IMR-90 (cell line): ENCODE measurements at regions not wholly inside any gene's neighbourhood (a gene's known extent, or its start where the extent isn't known, plus 50 kb on each side); places are given as distances from the start of the nearest gene placed in this dataset.

Experiments
- ATAC-seq: fragments of 200-7000 bp; cut with Tn5 transposase; 2 replicates; pipeline ENCODE4 v1.9.1; 2020; ENCODE audit warnings: low read depth, mild to moderate bottlenecking, moderate library complexity
- BruUV-seq: library from RNA; stranded (reverse); fragments of 400-500 nt; replicated peaks from 2 replicates; lab custom pipeline; 2021; lab: Mats Ljungman, UMichigan
- CTCF ChIA-PET: fragments of 300-600 bp; formaldehyde crosslinking; extraction: SDS; loops from one replicate; lab custom pipeline; 2021; ENCODE audit warnings: antibody characterized with exemption; lab: Yijun Ruan, JAX
- POLR2A ChIA-PET: fragments of 300-600 bp; sonication (Branson Sonifier 250); formaldehyde crosslinking; loops from one replicate; lab custom pipeline; 2022; ENCODE audit warnings: antibody characterized with exemption; ENCODE audit not compliant: unreplicated experiment; lab: Charles Lee
- DNase-seq: peaks from one replicate; pipeline ENCODE4 v3.0.0; 2013
- H2AFZ ChIP-seq: replicated peaks from 2 replicates; pipeline ENCODE3; 2013; ENCODE audit warnings: low read length, mild to moderate bottlenecking; ENCODE audit not compliant: poor library complexity
- H2AK5ac ChIP-seq: 2 replicates; pipeline ENCODE4 v1.6.1; 2013; ENCODE audit warnings: low read depth, low read length, inconsistent platforms
- H2AK9ac ChIP-seq: replicated peaks from 2 replicates; pipeline ENCODE3; 2013; ENCODE audit warnings: mild to moderate bottlenecking, low read depth, low read length, moderate library complexity; ENCODE audit not compliant: poor library complexity
- H2BK120ac ChIP-seq: 2 replicates; pipeline ENCODE4 v1.6.1; 2013; ENCODE audit warnings: low read depth, low read length, inconsistent platforms
- H2BK15ac ChIP-seq: 3 replicates; pipeline ENCODE4 v1.6.1; 2013; ENCODE audit warnings: low read depth, low read length, inconsistent platforms
- H2BK20ac ChIP-seq: 2 replicates; pipeline ENCODE4 v1.6.1; 2013; ENCODE audit warnings: low read depth, mild to moderate bottlenecking, inconsistent platforms, low read length, moderate library complexity
- H2BK5ac ChIP-seq: 2 replicates; pipeline ENCODE4 v1.6.1; 2013; ENCODE audit warnings: mild to moderate bottlenecking, low read depth, low read length, inconsistent platforms; ENCODE audit not compliant: poor library complexity, severe bottlenecking
- H3K14ac ChIP-seq: replicated peaks from 2 replicates; pipeline ENCODE4 v1.6.1; 2013; ENCODE audit warnings: low read depth, low read length, inconsistent platforms
- H3K18ac ChIP-seq: 2 replicates; pipeline ENCODE4 v1.6.1; 2013; ENCODE audit warnings: low read depth, low read length, control low read depth
- H3K23ac ChIP-seq: 2 replicates; pipeline ENCODE4 v1.6.1; 2013; ENCODE audit warnings: low read depth, low read length, inconsistent platforms
- H3K27ac ChIP-seq: 2 replicates; pipeline ENCODE4 v1.5.1; 2013; ENCODE audit warnings: mild to moderate bottlenecking, control low read depth, low read length; ENCODE audit not compliant: insufficient read depth
- H3K27me3 ChIP-seq: 2 replicates; pipeline ENCODE4 v1.6.1; 2013; ENCODE audit warnings: low read length; ENCODE audit not compliant: control insufficient read depth, insufficient read depth
- H3K36me3 ChIP-seq: 2 replicates; pipeline ENCODE4 v1.6.1; 2013; ENCODE audit warnings: low read length, mixed read lengths; ENCODE audit not compliant: control insufficient read depth, insufficient read depth
- H3K4ac ChIP-seq: 2 replicates; pipeline ENCODE4 v1.6.1; 2013; ENCODE audit warnings: low read depth, low read length, inconsistent platforms
- H3K4me1 ChIP-seq: 2 replicates; pipeline ENCODE4 v1.6.1; 2013; ENCODE audit warnings: low read length, mixed read lengths; ENCODE audit not compliant: control insufficient read depth, insufficient read depth
- H3K4me2 ChIP-seq: 2 replicates; pipeline ENCODE4 v1.6.1; 2013; ENCODE audit warnings: low read depth, mild to moderate bottlenecking, control low read depth, low read length, moderate library complexity
- H3K4me3 ChIP-seq: 2 replicates; pipeline ENCODE4 v1.5.1; 2013; ENCODE audit warnings: low read depth, mild to moderate bottlenecking, control low read depth, low read length, moderate library complexity; ENCODE audit not compliant: insufficient read depth
- H3K56ac ChIP-seq: 2 replicates; pipeline ENCODE4 v1.6.1; 2013; ENCODE audit warnings: low read length, inconsistent platforms; ENCODE audit not compliant: insufficient read depth; ENCODE audit errors: extremely low read depth
- H3K79me1 ChIP-seq, 2 experiments: 2 replicates each; pipeline ENCODE4 v1.6.1; 2013; ENCODE audit warnings: low read length in 2 of 2, inconsistent platforms in 1 of 2, low read depth in 1 of 2
- H3K9ac ChIP-seq: 2 replicates; pipeline ENCODE4 v1.6.1; 2013; ENCODE audit warnings: low read depth, low read length, control low read depth
- H3K9me1 ChIP-seq: 2 replicates; pipeline ENCODE4 v1.6.1; 2013; ENCODE audit warnings: low read length, inconsistent platforms; ENCODE audit not compliant: insufficient read depth
- H3K9me3 ChIP-seq: 2 replicates; pipeline ENCODE4 v1.6.1; 2013; ENCODE audit warnings: low read length; ENCODE audit not compliant: control insufficient read depth, insufficient read depth
- H4K20me1 ChIP-seq: 2 replicates; pipeline ENCODE4 v1.6.1; 2013; ENCODE audit warnings: low read length, inconsistent platforms; ENCODE audit not compliant: insufficient read depth
- H4K5ac ChIP-seq: 2 replicates; pipeline ENCODE4 v1.6.1; 2013; ENCODE audit warnings: mild to moderate bottlenecking, low read depth, low read length, control low read depth
- H4K8ac ChIP-seq, 2 experiments: 2 replicates each; pipeline ENCODE4 v1.6.1; 2013; ENCODE audit warnings: low read depth in 2 of 2, low read length in 2 of 2, control low read depth in 1 of 2, inconsistent platforms in 1 of 2
- H4K91ac ChIP-seq: 2 replicates; pipeline ENCODE4 v1.6.1; 2013; ENCODE audit warnings: low read depth, low read length, inconsistent platforms; ENCODE audit not compliant: insufficient read depth
- CHD1 ChIP-seq: IDR thresholded peaks from 2 replicates; pipeline ENCODE4 v1.6.1; 2012; ENCODE audit warnings: low read depth, low read length, improper control_type of control experiment
- FOS ChIP-seq: fragments of 150-350 bp; IDR thresholded peaks from 2 replicates; pipeline ENCODE4 v1.6.1; 2016; ENCODE audit warnings: low read depth, low read length
- POLR2A ChIP-seq: IDR thresholded peaks from 2 replicates; pipeline ENCODE4 v1.6.1; 2012; ENCODE audit warnings: mild to moderate bottlenecking, low read depth, low read length
- SMC3 ChIP-seq: fragments of 150-350 bp; IDR thresholded peaks from 2 replicates; pipeline ENCODE4 v1.6.1; 2016; ENCODE audit warnings: low read depth, mild to moderate bottlenecking, antibody characterized with exemption, low read length, moderate library complexity
- WGBS, 2 experiments: methylation state at CpG; one replicate each; pipeline versions ENCODE4 v1.1.5 to v1.1.7; 2013; ENCODE audit warnings: missing lambda C conversion rate in 2 of 2; ENCODE audit not compliant: insufficient read length in 1 of 2; ENCODE audit errors: extremely low coverage in 2 of 2; 5-methylcytosine and 5-hydroxymethylcytosine counted together
- dilution Hi-C: fragments of 300-500 bp; cut with HindIII; formaldehyde crosslinking; loops from one replicate; pipeline ENCODE4 v1.14.3; 2018; ENCODE audit warnings: low sequenced_read_pairs; ENCODE audit not compliant: unreplicated experiment
- in situ Hi-C: fragments of 300-500 bp; cut with MboI; formaldehyde crosslinking; loops from 3 replicates; pipeline ENCODE4 v1.14.3; 2019; ENCODE audit warnings: low sequenced_read_pairs, inconsistent platforms, mixed read lengths
- intact Hi-C: fragments of 100-400 bp; cut with micrococcal nuclease; formaldehyde crosslinking; loops from 2 replicates; pipeline ENCODE4 v1.10.0; 2022
- TF ChIP-seq, protein P1 (sequence below): fragments of 150-350 bp; IDR thresholded peaks from 2 replicates; pipeline ENCODE4 v1.6.1; 2017; ENCODE audit warnings: mild to moderate bottlenecking, antibody characterized with exemption, low read length, low read depth
- TF ChIP-seq, protein P2 (sequence below): fragments of 150-350 bp; IDR thresholded peaks from 2 replicates; pipeline ENCODE4 v1.6.1; 2016; ENCODE audit warnings: low read depth, mild to moderate bottlenecking, low read length, moderate library complexity, borderline replicate concordance

DNA sequence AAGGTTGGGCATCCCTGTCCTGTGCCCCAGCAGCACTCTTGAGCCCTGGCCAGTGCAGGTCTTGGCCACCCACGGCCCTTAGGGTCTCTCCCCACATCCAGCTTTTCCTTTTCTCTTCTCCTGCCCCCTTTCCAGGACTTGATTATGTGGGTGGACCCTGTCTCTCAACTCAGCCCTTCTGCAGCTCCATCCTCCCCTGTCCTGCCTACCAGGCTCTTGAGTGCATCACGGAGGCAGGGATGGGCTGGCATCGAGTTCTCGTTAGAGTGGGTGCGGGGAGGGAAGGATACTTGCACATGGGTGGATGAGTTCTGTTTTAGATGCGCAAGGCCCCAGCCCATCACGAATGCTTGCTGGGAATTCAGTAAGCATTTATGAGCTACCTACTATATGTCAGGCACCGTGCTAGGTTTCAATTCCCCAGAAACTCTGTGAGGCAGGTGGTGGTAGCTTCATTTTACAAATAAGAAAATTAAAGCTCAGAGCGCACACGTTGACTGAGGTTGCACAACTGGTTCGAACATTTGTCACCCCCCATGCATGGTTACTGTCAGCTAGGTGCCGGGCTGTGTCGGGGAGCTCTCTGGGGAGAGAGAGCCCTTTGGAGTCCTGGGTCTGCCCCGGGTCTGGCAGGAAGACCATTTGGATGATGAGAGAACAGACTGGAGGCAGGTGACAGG lies 144.6 kb upstream of the PITX1 start:
- Histone ChIP-seq H2BK120ac (no peak overlapping the region), H2BK20ac (no peak overlapping the region), H2AFZ (no peak overlapping the region), H3K4ac (no peak overlapping the region), H3K27ac (no peak overlapping the region), H2AK5ac (no peak overlapping the region), H4K5ac (no peak overlapping the region), H4K8ac (no peak overlapping the region), H2BK15ac (no peak overlapping the region), H2BK5ac (no peak overlapping the region), H3K36me3 (no peaks in the 10 kb centered on the region), H3K18ac (no peak overlapping the region), H3K14ac (no peak overlapping the region), H3K9me1 (no peaks in the 10 kb centered on the region), H3K23ac (no peak overlapping the region), H4K91ac (no peak overlapping the region), H3K27me3 (peaks cover 5% of the 10 kb centered on the region; the same call in 1 of the 2 replicates), H3K56ac (no peak overlapping the region), H3K79me1 (no peaks in the 10 kb centered on the region), H3K4me1 (no peaks in the 10 kb centered on the region), H4K20me1 (no peaks in the 10 kb centered on the region), H3K4me2 (no peak overlapping the region), H3K9me3 (no peaks in the 10 kb centered on the region), H3K9ac (no peak overlapping the region), H2AK9ac (no peak overlapping the region), H3K4me3 (no peak overlapping the region)
- DNase-seq (no peak), ATAC-seq (no peak)
- in situ Hi-C loops: no loop called here
- TF ChIP-seq, protein P1, sequence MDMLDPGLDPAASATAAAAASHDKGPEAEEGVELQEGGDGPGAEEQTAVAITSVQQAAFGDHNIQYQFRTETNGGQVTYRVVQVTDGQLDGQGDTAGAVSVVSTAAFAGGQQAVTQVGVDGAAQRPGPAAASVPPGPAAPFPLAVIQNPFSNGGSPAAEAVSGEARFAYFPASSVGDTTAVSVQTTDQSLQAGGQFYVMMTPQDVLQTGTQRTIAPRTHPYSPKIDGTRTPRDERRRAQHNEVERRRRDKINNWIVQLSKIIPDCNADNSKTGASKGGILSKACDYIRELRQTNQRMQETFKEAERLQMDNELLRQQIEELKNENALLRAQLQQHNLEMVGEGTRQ: no peak
- TF ChIP-seq CHD1 (no peak), SMC3 (no peak), POLR2A (no peak), FOS (no peak)
- TF ChIP-seq, protein P2, sequence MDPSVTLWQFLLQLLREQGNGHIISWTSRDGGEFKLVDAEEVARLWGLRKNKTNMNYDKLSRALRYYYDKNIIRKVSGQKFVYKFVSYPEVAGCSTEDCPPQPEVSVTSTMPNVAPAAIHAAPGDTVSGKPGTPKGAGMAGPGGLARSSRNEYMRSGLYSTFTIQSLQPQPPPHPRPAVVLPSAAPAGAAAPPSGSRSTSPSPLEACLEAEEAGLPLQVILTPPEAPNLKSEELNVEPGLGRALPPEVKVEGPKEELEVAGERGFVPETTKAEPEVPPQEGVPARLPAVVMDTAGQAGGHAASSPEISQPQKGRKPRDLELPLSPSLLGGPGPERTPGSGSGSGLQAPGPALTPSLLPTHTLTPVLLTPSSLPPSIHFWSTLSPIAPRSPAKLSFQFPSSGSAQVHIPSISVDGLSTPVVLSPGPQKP: no peak
- ChIA-PET POLR2A (no interaction called here), CTCF (no interaction called here)
- no TSS peak for BruUV-seq
- dilution Hi-C loops: no loop called here
- WGBS, 2 experiments: 20% methylated on average over 1 of the region's 14 CpGs; no CpG with 5 or more reads in 1 of the 2 experiments
- intact Hi-C loops: no loop called here
